K562 (cell line): ENCODE measurements at regions not wholly inside any gene's neighbourhood (a gene's known extent, or its start where the extent isn't known, plus 50 kb on each side); places are given as distances from the start of the nearest gene placed in this dataset.

Experiments used
- ATAC-seq: fragments of 200-7000 bp; cut with Tn5 transposase; 3 replicates; pipeline ENCODE4 v1.9.1; 2020; ENCODE audit warnings: moderate library complexity
- BruUV-seq: library from RNA; stranded (reverse); fragments of 400-500 nt; replicated peaks from 2 replicates; lab custom pipeline; 2021; lab: Mats Ljungman, UMichigan
- CTCF ChIA-PET: fragments of 300-600 bp; formaldehyde crosslinking; extraction: SDS; loops from one replicate; lab custom pipeline; 2021; ENCODE audit warnings: low intra/inter-chr PET ratio; lab: Yijun Ruan, JAX
- POLR2A ChIA-PET: fragments of 300-600, 350-650 bp; sonication (Branson Sonifier 250); formaldehyde crosslinking; extraction: SDS; loops from one replicate; lab custom pipeline; 2021; ENCODE audit warnings: antibody characterized with exemption, inconsistent platforms; lab: Yijun Ruan, JAX
- DNase-seq, 4 experiments: peaks; one replicate each; pipeline versions ENCODE4 v3.0.0 to v3.0.0-alpha.2; 2011 to 2018; ENCODE audit warnings: low spot score in 3 of 4, mixed read lengths in 3 of 4; ENCODE audit errors: extremely low read depth in 1 of 4
- FAIRE-seq: peaks from 2 replicates; lab custom pipeline; 2011; peaks lifted over from hg19 to GRCh38; lab: Jason Lieb, UNC
- H2AFZ ChIP-seq: 2 replicates; pipeline ENCODE4 v1.6.0; 2011; ENCODE audit warnings: low read depth, low read length, control low read depth, inconsistent platforms
- H3K27ac ChIP-seq: fragments of 200-600 bp; 3 replicates; pipeline ENCODE4 v1.8.0; 2011; ENCODE audit warnings: low read depth, mild to moderate bottlenecking, control low read depth, inconsistent platforms, low read length, moderate library complexity, mixed read lengths; ENCODE audit errors: extremely low read depth
- H3K27me3 ChIP-seq, 2 experiments: fragments of 300-600 bp in 1 of 2; 2 replicates in 1 of 2; 3 replicates in 1 of 2; pipeline versions ENCODE4 v1.6.0 to v1.8.0; 2011; ENCODE audit warnings: inconsistent platforms in 2 of 2, low read length in 2 of 2, mild to moderate bottlenecking in 1 of 2, mixed read lengths in 1 of 2, moderate library complexity in 1 of 2; ENCODE audit not compliant: control insufficient read depth in 2 of 2, insufficient read depth in 2 of 2
- H3K36me3 ChIP-seq: fragments of 300-600 bp; 3 replicates; pipeline ENCODE4 v1.8.0; 2011; ENCODE audit warnings: mild to moderate bottlenecking, low read length, inconsistent platforms; ENCODE audit not compliant: control insufficient read depth, insufficient read depth
- H3K4me1 ChIP-seq, 2 experiments: fragments of 200-600 bp in 1 of 2; replicated peaks in 1 of 2; 2 replicates in 1 of 2; 3 replicates in 1 of 2; pipeline versions ENCODE4 v1.5.1 to v1.8.0; 2011; ENCODE audit warnings: inconsistent platforms in 2 of 2, low read length in 2 of 2, mild to moderate bottlenecking in 1 of 2, mixed read lengths in 1 of 2, moderate library complexity in 1 of 2; ENCODE audit not compliant: control insufficient read depth in 2 of 2, insufficient read depth in 2 of 2
- H3K4me2 ChIP-seq: 2 replicates; pipeline ENCODE4 v1.6.1; 2011; ENCODE audit warnings: low read length, control low read depth, inconsistent platforms, mixed read lengths; ENCODE audit not compliant: insufficient read depth
- H3K4me3 ChIP-seq: fragments of 200-600 bp; sonication (generic), shearing (Covaris generic); 2 replicates; pipeline ENCODE4 v1.5.1; 2016; ENCODE audit warnings: control low read depth, inconsistent platforms
- H3K79me2 ChIP-seq: fragments of 200-600 bp; 3 replicates; pipeline ENCODE4 v1.8.0; 2011; ENCODE audit warnings: low read length, inconsistent platforms; ENCODE audit not compliant: control insufficient read depth, insufficient read depth
- H3K9ac ChIP-seq, 2 experiments: 2 replicates each; pipeline versions ENCODE4 v1.6.0 to v1.6.1; 2011; ENCODE audit warnings: low read depth in 2 of 2, low read length in 2 of 2, control low read depth in 1 of 2, inconsistent platforms in 1 of 2, mild to moderate bottlenecking in 1 of 2, mixed read lengths in 1 of 2; ENCODE audit not compliant: insufficient read depth in 1 of 2
- H3K9me1 ChIP-seq: one replicate; pipeline ENCODE4 v1.6.0; 2011; ENCODE audit warnings: inconsistent platforms, mild to moderate bottlenecking, low read length, moderate library complexity; ENCODE audit not compliant: control insufficient read depth, insufficient read depth
- H3K9me3 ChIP-seq: replicated peaks from 2 replicates; pipeline ENCODE4 v1.5.1; 2011; ENCODE audit warnings: low read depth, low read length, inconsistent platforms; ENCODE audit not compliant: control insufficient read depth, insufficient read depth
- H4K20me1 ChIP-seq: replicated peaks from 2 replicates; pipeline ENCODE4 v1.6.1; 2011; ENCODE audit warnings: low read length, inconsistent platforms, mixed read lengths; ENCODE audit not compliant: control insufficient read depth, insufficient read depth
- CBX2 ChIP-seq: fragments of 200-600 bp; sonication (generic); IDR thresholded peaks from one replicate; pipeline ENCODE4 v1.6.1; 2012; ENCODE audit warnings: mild to moderate bottlenecking, low read length, inconsistent platforms; ENCODE audit not compliant: insufficient read depth, poor library complexity, severe bottlenecking
- COPS2 ChIP-seq: fragments of 450-650 bp; conservative IDR thresholded peaks from 2 replicates; pipeline ENCODE4 v1.6.1; 2016; ENCODE audit warnings: mild to moderate bottlenecking, moderate library complexity
- DACH1 ChIP-seq: fragments of 450-650 bp; IDR thresholded peaks from 2 replicates; pipeline ENCODE4 v1.6.1; 2018; ENCODE audit not compliant: partially characterized antibody
- ETS2 ChIP-seq: IDR thresholded peaks from 2 replicates; pipeline ENCODE4 v1.6.1; 2016; ENCODE audit warnings: borderline replicate concordance, missing genetic modification characterization, mild to moderate bottlenecking, moderate library complexity, missing compliant biosample characterization; ENCODE audit not compliant: poor library complexity, severe bottlenecking
- ETV5 ChIP-seq: sonication (generic); formaldehyde crosslinking; IDR thresholded peaks from 2 replicates; pipeline ENCODE4 v1.4.0; 2020; ENCODE audit warnings: low read depth, mild to moderate bottlenecking, missing genetic modification reagents
- KAT8 ChIP-seq: fragments of 450-650 bp; IDR thresholded peaks from 2 replicates; pipeline ENCODE4 v1.6.1; 2016; ENCODE audit warnings: low read depth, mild to moderate bottlenecking
- MXI1 ChIP-seq: IDR thresholded peaks from 2 replicates; pipeline ENCODE4 v1.6.1; 2011; ENCODE audit warnings: low read depth, mild to moderate bottlenecking, improper control_type of control experiment, low read length
- NCOA2 ChIP-seq, 2 experiments: fragments of 450-650 bp; IDR thresholded peaks; 2 replicates each; pipeline ENCODE4 v1.6.1; 2018; ENCODE audit warnings: mild to moderate bottlenecking in 2 of 2, moderate library complexity in 1 of 2; ENCODE audit not compliant: partially characterized antibody in 2 of 2
- NEUROD1 ChIP-seq: fragments of 150-350 bp; IDR thresholded peaks from 2 replicates; pipeline ENCODE4 v1.6.1; 2014; ENCODE audit warnings: borderline replicate concordance, low read length, low read depth; ENCODE audit not compliant: partially characterized antibody
- POLR2AphosphoS5 ChIP-seq: IDR thresholded peaks from 2 replicates; pipeline ENCODE4 v1.6.1; 2011; ENCODE audit warnings: mild to moderate bottlenecking, low read depth, low read length, moderate library complexity; ENCODE audit not compliant: control insufficient read depth, insufficient read depth
- RFX7 ChIP-seq: fragments of 250-450 bp; sonication (Bioruptor Pico); IDR thresholded peaks from 2 replicates; pipeline ENCODE4 v1.5.1; 2021; ENCODE audit warnings: mild to moderate bottlenecking
- SMARCA4 ChIP-seq: fragments of 450-650 bp; IDR thresholded peaks from 2 replicates; pipeline ENCODE4 v1.6.1; 2016
- ZFP36 ChIP-seq: fragments of 150-350 bp; IDR thresholded peaks from 2 replicates; pipeline ENCODE4 v1.6.1; 2018; ENCODE audit warnings: low read length, low read depth; ENCODE audit not compliant: partially characterized antibody
- ZNF253 ChIP-seq: fragments of 250-450 bp; sonication (Bioruptor Pico); conservative IDR thresholded peaks from 2 replicates; pipeline ENCODE4 v1.6.1; 2021; ENCODE audit warnings: mild to moderate bottlenecking
- ZNF695 ChIP-seq: fragments of 450-650 bp; formaldehyde crosslinking; IDR thresholded peaks from 2 replicates; pipeline ENCODE4 v1.4.0; 2020; ENCODE audit warnings: mild to moderate bottlenecking, moderate library complexity
- WGBS: fragments of 100-300 bp; shearing (Covaris generic); methylation state at CpG from one replicate; pipeline ENCODE4 v1.1.6; 2016; ENCODE audit warnings: low coverage, mixed read lengths; ENCODE audit not compliant: insufficient coverage; ENCODE audit errors: missing lambda C conversion rate; 5-methylcytosine and 5-hydroxymethylcytosine counted together
- in situ Hi-C: fragments of 300-500 bp; cut with MboI; formaldehyde crosslinking; loops from 4 replicates; pipeline ENCODE4 v1.15.0; 2018; ENCODE audit warnings: inconsistent platforms, mixed read lengths
- intact Hi-C: fragments of 100-400 bp; cut with micrococcal nuclease; formaldehyde crosslinking; loops from 2 replicates; pipeline ENCODE4 v1.14.2; 2022
- TF ChIP-seq, protein P1 (sequence below): sonication (generic); IDR thresholded peaks from 2 replicates; pipeline ENCODE4 v1.6.1; 2016
- TF ChIP-seq, protein P2 (sequence below): sonication (generic); formaldehyde crosslinking; IDR thresholded peaks from 2 replicates; pipeline ENCODE4 v1.8.1; 2023; ENCODE audit warnings: mild to moderate bottlenecking, missing genetic modification reagents
- TF ChIP-seq, protein P3 (sequence below): fragments of 250-450 bp; sonication (Bioruptor Pico); IDR thresholded peaks from 2 replicates; pipeline ENCODE4 v1.5.0; 2022; ENCODE audit warnings: mild to moderate bottlenecking

DNA sequence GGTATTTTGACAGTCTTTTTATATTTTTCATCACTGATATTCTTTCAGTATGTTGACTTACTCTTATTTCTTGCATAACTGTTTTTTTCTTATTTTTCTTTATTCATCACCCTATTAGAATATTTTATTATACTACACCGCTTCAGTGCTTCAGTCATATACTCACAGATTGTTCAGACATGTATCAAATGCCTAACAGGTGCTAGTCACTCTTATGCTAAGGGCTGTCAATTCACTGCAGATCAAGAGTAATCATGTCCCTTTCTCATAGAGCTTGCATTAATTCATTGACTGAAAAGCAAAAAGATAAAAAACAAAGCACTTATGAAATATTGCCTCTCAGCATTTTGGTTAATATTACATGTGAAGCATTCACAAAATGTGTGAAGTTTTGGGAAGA is 1435.6 kb downstream of the STIM2 start (continued):
- TF ChIP-seq ZNF695 (CRISPR knock-in tag) (no peak), NCOA2 (IDR thresholded peaks at IDR 0.05; ENCODE audit: partially characterized antibody in 2 of 2) (no peak), KAT8 (no peak), POLR2AphosphoS5 (no peak), COPS2 (no peak), SMARCA4 (no peak)
- TF ChIP-seq, protein P1, sequence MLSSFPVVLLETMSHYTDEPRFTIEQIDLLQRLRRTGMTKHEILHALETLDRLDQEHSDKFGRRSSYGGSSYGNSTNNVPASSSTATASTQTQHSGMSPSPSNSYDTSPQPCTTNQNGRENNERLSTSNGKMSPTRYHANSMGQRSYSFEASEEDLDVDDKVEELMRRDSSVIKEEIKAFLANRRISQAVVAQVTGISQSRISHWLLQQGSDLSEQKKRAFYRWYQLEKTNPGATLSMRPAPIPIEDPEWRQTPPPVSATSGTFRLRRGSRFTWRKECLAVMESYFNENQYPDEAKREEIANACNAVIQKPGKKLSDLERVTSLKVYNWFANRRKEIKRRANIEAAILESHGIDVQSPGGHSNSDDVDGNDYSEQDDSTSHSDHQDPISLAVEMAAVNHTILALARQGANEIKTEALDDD, result no peak
- TF ChIP-seq, all 486 proteins: peak for 0

DNA sequence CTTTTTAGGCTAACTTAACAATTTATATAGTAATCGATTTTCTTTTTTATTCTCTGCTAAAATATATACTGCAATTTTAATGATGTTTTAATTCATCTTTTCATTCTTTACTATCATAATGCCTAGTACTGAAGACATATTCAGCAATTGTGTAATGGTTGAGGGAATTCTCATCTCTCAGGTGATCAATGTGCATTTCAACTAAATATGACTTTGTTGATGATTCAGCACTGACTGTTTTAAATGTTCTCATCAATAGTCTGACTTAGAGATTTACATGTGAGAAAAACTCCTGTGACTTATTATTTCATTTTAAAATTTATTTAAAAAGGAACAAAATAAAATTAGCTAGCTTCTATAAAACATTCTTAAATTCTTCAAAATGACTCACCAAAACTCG is 1450.3 kb downstream of the STIM2 start:
- 0% methylated on average over 2 of the region's 2 CpGs for WGBS
- Histone ChIP-seq H3K4me3 (no peak overlapping the region), H3K79me2 (no peaks in the 10 kb centered on the region), H2AFZ (no peak overlapping the region), H3K27me3 (no peaks in the 10 kb centered on the region), H3K9me3 (no peaks in the 10 kb centered on the region), H3K9ac (no peak overlapping the region), H3K36me3 (no peaks in the 10 kb centered on the region), H3K4me2 (no peak overlapping the region), H3K4me1 (no peaks in the 10 kb centered on the region), H4K20me1 (no peaks in the 10 kb centered on the region), H3K27ac (no peak overlapping the region), H3K9me1 (no peaks in the 10 kb centered on the region)
- DNase-seq (no peak), ATAC-seq (no peak), FAIRE-seq (no peak)
- POLR2A ChIA-PET, result no interaction called here
- BruUV-seq, result no TSS peak
- CTCF ChIA-PET, result no interaction called here
- in situ Hi-C loops, result no loop called here
- intact Hi-C loops, result no loop called here
- no peak for TF ChIP-seq ETS2 (tag)
- no peak for TF ChIP-seq RFX7 (CRISPR knock-in tag)
- no peak for TF ChIP-seq ZFP36
- no peak for TF ChIP-seq DACH1
- TF ChIP-seq, protein P2, sequence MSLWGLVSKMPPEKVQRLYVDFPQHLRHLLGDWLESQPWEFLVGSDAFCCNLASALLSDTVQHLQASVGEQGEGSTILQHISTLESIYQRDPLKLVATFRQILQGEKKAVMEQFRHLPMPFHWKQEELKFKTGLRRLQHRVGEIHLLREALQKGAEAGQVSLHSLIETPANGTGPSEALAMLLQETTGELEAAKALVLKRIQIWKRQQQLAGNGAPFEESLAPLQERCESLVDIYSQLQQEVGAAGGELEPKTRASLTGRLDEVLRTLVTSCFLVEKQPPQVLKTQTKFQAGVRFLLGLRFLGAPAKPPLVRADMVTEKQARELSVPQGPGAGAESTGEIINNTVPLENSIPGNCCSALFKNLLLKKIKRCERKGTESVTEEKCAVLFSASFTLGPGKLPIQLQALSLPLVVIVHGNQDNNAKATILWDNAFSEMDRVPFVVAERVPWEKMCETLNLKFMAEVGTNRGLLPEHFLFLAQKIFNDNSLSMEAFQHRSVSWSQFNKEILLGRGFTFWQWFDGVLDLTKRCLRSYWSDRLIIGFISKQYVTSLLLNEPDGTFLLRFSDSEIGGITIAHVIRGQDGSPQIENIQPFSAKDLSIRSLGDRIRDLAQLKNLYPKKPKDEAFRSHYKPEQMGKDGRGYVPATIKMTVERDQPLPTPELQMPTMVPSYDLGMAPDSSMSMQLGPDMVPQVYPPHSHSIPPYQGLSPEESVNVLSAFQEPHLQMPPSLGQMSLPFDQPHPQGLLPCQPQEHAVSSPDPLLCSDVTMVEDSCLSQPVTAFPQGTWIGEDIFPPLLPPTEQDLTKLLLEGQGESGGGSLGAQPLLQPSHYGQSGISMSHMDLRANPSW (CRISPR knock-in tag), result no peak
- TF ChIP-seq NEUROD1, result no peak
- TF ChIP-seq ZNF253 (CRISPR knock-in tag), result no peak
- no peak for TF ChIP-seq MXI1
- no peak for TF ChIP-seq CBX2
- TF ChIP-seq, protein P3, sequence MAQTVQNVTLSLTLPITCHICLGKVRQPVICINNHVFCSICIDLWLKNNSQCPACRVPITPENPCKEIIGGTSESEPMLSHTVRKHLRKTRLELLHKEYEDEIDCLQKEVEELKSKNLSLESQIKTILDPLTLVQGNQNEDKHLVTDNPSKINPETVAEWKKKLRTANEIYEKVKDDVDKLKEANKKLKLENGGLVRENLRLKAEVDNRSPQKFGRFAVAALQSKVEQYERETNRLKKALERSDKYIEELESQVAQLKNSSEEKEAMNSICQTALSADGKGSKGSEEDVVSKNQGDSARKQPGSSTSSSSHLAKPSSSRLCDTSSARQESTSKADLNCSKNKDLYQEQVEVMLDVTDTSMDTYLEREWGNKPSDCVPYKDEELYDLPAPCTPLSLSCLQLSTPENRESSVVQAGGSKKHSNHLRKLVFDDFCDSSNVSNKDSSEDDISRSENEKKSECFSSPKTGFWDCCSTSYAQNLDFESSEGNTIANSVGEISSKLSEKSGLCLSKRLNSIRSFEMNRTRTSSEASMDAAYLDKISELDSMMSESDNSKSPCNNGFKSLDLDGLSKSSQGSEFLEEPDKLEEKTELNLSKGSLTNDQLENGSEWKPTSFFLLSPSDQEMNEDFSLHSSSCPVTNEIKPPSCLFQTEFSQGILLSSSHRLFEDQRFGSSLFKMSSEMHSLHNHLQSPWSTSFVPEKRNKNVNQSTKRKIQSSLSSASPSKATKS (CRISPR knock-in tag), result no peak
- TF ChIP-seq ETV5 (CRISPR knock-in tag), result no peak
